ENCODE measurements at regions not wholly inside any gene's neighbourhood (a gene's known extent, or its start where the extent isn't known, plus 50 kb on each side); places are given as distances from the start of the nearest gene placed in this dataset.

DNA sequence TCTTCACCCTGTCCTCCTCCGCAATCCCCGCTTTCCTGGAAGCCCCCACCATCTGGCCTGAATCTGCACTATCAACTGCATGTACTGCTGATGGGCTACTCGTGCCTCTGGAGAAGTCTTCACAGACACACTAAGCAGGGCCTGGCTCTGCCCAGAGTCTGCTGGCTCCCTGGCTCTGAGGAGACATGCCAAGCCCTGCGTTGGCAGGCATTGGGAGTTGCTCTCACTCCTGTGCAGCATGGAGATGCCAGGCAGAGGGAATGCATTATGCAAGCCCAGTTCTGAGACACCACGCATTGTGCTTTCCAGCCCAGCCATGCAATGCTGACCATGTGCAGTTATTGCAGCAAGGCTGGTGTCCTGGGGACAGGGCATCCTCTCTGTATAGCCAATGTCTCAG, 314.6 kb downstream of the CXCL12 start:
- intact Hi-C loops (cut with micrococcal nuclease; ENCODE audit: unreplicated experiment) = no loop called here
- Histone ChIP-seq H3K4me1 (replicated peaks; ENCODE audit: insufficient read depth) (no peaks in the 10 kb centered on the region), H3F3A (ENCODE audit: insufficient read depth, low read depth) (no peaks in the 10 kb centered on the region), H3K36me3 (ENCODE audit: low read depth) (no peaks in the 10 kb centered on the region), H3K9me3 (ENCODE audit: insufficient read depth, low read depth) (no peaks in the 10 kb centered on the region), H3K27me3 (ENCODE audit: insufficient read depth, low read depth) (peaks cover 17% of the 10 kb centered on the region; the same call in 1 of the 2 replicates), H4K20me1 (ENCODE audit: insufficient read depth) (no peaks in the 10 kb centered on the region), H3K27ac (no peak overlapping the region), H3K79me2 (ENCODE audit: low read depth) (no peaks in the 10 kb centered on the region), H3K9me2 (ENCODE audit: insufficient read depth) (no peaks in the 10 kb centered on the region), H3K4me3 (no peak overlapping the region), H2AFZ (no peak overlapping the region), H3K4me2 (no peak overlapping the region)
- DNase-seq = no peak
- CTCF ChIA-PET = no interaction called here
- no TSS peak for BruUV-seq (replicated peaks)
- TF ChIP-seq, protein P1, sequence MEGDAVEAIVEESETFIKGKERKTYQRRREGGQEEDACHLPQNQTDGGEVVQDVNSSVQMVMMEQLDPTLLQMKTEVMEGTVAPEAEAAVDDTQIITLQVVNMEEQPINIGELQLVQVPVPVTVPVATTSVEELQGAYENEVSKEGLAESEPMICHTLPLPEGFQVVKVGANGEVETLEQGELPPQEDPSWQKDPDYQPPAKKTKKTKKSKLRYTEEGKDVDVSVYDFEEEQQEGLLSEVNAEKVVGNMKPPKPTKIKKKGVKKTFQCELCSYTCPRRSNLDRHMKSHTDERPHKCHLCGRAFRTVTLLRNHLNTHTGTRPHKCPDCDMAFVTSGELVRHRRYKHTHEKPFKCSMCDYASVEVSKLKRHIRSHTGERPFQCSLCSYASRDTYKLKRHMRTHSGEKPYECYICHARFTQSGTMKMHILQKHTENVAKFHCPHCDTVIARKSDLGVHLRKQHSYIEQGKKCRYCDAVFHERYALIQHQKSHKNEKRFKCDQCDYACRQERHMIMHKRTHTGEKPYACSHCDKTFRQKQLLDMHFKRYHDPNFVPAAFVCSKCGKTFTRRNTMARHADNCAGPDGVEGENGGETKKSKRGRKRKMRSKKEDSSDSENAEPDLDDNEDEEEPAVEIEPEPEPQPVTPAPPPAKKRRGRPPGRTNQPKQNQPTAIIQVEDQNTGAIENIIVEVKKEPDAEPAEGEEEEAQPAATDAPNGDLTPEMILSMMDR (conservative IDR thresholded peaks at IDR 0.05) = no peak
- TF ChIP-seq EZH2 (IDR thresholded peaks at IDR 0.05; ENCODE audit: low read depth) = no peak
- POLR2A ChIA-PET (ENCODE audit: unreplicated experiment) = no interaction called here

DNA sequence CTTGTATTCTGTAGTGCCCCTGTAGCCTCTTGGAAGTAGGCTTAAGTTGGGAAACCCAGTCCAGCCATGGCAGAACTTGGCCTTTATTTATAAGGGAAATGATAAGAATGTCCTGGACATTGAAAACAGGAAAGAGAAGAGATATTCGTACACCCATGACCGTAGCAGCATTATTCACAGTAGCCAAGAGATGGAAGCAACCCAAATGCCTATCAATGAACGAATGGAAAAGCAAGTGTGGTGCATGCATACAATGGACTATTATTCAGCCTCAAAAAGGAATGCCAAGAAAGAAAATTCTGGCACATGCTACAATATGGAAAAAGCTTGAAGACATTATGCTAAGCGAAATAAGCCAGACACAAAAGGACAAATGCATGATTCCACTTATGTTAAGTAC, 315.3 kb downstream of the CXCL12 start:
- H3K27me3 ChIP-seq (ENCODE audit: insufficient read depth, low read depth) = peaks cover 17% of the 10 kb centered on the region; the same call in 1 of the 2 replicates
- no peaks in the 10 kb centered on the region for H3K9me2 ChIP-seq (ENCODE audit: insufficient read depth)
- no peak for DNase-seq
- intact Hi-C loops (cut with micrococcal nuclease; ENCODE audit: unreplicated experiment) = no loop called here
- no peaks in the 10 kb centered on the region for H3F3A ChIP-seq (ENCODE audit: insufficient read depth, low read depth)
- CTCF ChIA-PET = no interaction called here
- H3K79me2 ChIP-seq (ENCODE audit: low read depth) = no peaks in the 10 kb centered on the region
- no peaks in the 10 kb centered on the region for H3K9me3 ChIP-seq (ENCODE audit: insufficient read depth, low read depth)
- no peak overlapping the region for H3K27ac ChIP-seq
- no TSS peak for BruUV-seq (replicated peaks)
- no peaks in the 10 kb centered on the region for H3K4me1 ChIP-seq (replicated peaks; ENCODE audit: insufficient read depth)
- TF ChIP-seq, protein P1 (conservative IDR thresholded peaks at IDR 0.05) = no peak
- no peak for TF ChIP-seq EZH2 (IDR thresholded peaks at IDR 0.05; ENCODE audit: low read depth)
- no peak overlapping the region for H3K4me2 ChIP-seq
- H2AFZ ChIP-seq = no peak overlapping the region
- H4K20me1 ChIP-seq (ENCODE audit: insufficient read depth) = no peaks in the 10 kb centered on the region
- no peak overlapping the region for H3K4me3 ChIP-seq
- POLR2A ChIA-PET (ENCODE audit: unreplicated experiment) = no interaction called here
- no peaks in the 10 kb centered on the region for H3K36me3 ChIP-seq (ENCODE audit: low read depth)

DNA sequence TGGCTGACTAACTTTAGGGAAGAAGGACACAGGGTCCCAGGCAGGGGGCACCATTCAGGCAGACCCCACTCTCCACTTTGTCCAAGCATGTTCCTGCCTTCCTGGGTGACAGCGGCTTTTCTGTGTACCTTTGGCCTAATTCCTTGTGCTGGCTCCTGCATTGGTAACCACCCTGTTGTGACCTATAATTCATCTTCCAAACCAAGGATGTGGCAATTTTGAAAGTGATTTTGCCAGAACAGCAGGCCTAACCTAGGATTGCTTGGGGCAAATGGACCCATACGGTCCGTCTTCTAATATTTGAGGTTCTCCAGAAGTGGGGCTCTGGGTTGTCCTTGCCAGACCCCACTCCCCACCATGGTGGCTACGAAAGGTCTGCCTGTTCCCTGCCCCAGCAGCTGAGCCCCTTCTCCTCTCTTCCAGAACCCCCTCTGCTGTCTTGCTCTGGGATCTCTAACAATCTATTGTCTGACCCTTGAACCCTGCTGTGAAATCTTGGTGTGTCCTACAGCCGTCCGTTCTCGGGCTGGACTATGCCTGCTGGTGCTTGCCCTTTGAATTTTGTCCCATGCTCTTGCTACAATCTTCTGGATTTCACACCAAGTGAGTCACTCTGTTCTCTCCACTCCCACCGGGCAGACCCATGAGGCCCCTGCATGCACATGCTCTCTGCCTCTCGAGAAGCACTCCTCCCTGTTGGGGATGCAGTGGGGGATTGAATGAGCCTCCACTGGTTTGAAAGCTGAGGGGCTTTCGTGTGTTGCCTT, 316.0 kb downstream of the CXCL12 start:
- no peak overlapping the region for H3K27ac ChIP-seq

More for the DNA sequence above, 316.0 kb downstream of the CXCL12 start:
- H3K36me3 ChIP-seq (ENCODE audit: low read depth) = no peaks in the 10 kb centered on the region
- intact Hi-C loops (cut with micrococcal nuclease; ENCODE audit: unreplicated experiment) = no loop called here
- TF ChIP-seq, protein P1 (conservative IDR thresholded peaks at IDR 0.05) = no peak
- TF ChIP-seq EZH2 (IDR thresholded peaks at IDR 0.05; ENCODE audit: low read depth) = no peak
- ChIA-PET POLR2A (ENCODE audit: unreplicated experiment) (no interaction called here), CTCF (no interaction called here)
- H3F3A ChIP-seq (ENCODE audit: insufficient read depth, low read depth) = no peaks in the 10 kb centered on the region
- H3K4me1 ChIP-seq (replicated peaks; ENCODE audit: insufficient read depth) = no peaks in the 10 kb centered on the region
- no peak overlapping the region for H2AFZ ChIP-seq
- BruUV-seq (replicated peaks) = no TSS peak
- H3K9me2 ChIP-seq (ENCODE audit: insufficient read depth) = no peaks in the 10 kb centered on the region
- H4K20me1 ChIP-seq (ENCODE audit: insufficient read depth) = no peaks in the 10 kb centered on the region
- H3K4me2 ChIP-seq = no peak overlapping the region
- H3K4me3 ChIP-seq = no peak overlapping the region
- H3K79me2 ChIP-seq (ENCODE audit: low read depth) = no peaks in the 10 kb centered on the region
- DNase-seq = no peak
- peaks cover 17% of the 10 kb centered on the region; the same call in 1 of the 2 replicates for H3K27me3 ChIP-seq (ENCODE audit: insufficient read depth, low read depth)
- no peaks in the 10 kb centered on the region for H3K9me3 ChIP-seq (ENCODE audit: insufficient read depth, low read depth)

Measured in PC-9 (cell line).